ENCODE measurements at regions not wholly inside any gene's neighbourhood (a gene's known extent, or its start where the extent isn't known, plus 50 kb on each side); places are given as distances from the start of the nearest gene placed in this dataset.

- no peak for TF ChIP-seq CTCF (IDR thresholded peaks at IDR 0.05; ENCODE audit: unreplicated experiment)
- no peak for DNase-seq (ENCODE audit: low spot score, unreplicated experiment)
- Mint-ChIP-seq H3K27ac (no peak overlapping the region), H3K27me3 (peaks cover 6% of the 10 kb centered on the region), H3K9me3 (ENCODE audit: low read depth) (no peaks in the 10 kb centered on the region), H3K4me1 (ENCODE audit: low read depth) (no peaks in the 10 kb centered on the region), H3K4me3 (ENCODE audit: low read depth) (no peak overlapping the region), H3K36me3 (ENCODE audit: insufficient read depth) (no peaks in the 10 kb centered on the region)
Measured at GRCh38 chr3:111414531-111414930, 127.5 kb upstream of the CD96 start.

GRCh38 chr3:111415018-111415417 is 127.0 kb upstream of the CD96 start:
- H3K4me1 Mint-ChIP-seq (ENCODE audit: low read depth), result no peaks in the 10 kb centered on the region
- TF ChIP-seq CTCF (IDR thresholded peaks at IDR 0.05; ENCODE audit: unreplicated experiment), result no peak
- DNase-seq (ENCODE audit: low spot score, unreplicated experiment), result no peak
- H3K27ac Mint-ChIP-seq, result no peak overlapping the region
- H3K4me3 Mint-ChIP-seq (ENCODE audit: low read depth), result no peak overlapping the region
- peaks cover 6% of the 10 kb centered on the region for H3K27me3 Mint-ChIP-seq
- no peaks in the 10 kb centered on the region for H3K36me3 Mint-ChIP-seq (ENCODE audit: insufficient read depth)
- no peaks in the 10 kb centered on the region for H3K9me3 Mint-ChIP-seq (ENCODE audit: low read depth)

- no peaks in the 10 kb centered on the region for H3K4me1 Mint-ChIP-seq (ENCODE audit: low read depth)
- peaks cover 8% of the 10 kb centered on the region for H3K9me3 Mint-ChIP-seq (ENCODE audit: low read depth)
- H3K27me3 Mint-ChIP-seq, result peaks cover 6% of the 10 kb centered on the region
- no peak overlapping the region for H3K27ac Mint-ChIP-seq
- peaks cover 1% of the 10 kb centered on the region for H3K36me3 Mint-ChIP-seq (ENCODE audit: insufficient read depth)
- TF ChIP-seq CTCF (IDR thresholded peaks at IDR 0.05; ENCODE audit: unreplicated experiment), result no peak
- DNase-seq (ENCODE audit: low spot score, unreplicated experiment), result no peak
- no peak overlapping the region for H3K4me3 Mint-ChIP-seq (ENCODE audit: low read depth)
Measured at GRCh38 chr3:111418391-111418790, 123.6 kb upstream of the CD96 start.

- Mint-ChIP-seq H3K4me3 (ENCODE audit: low read depth) (no peak overlapping the region), H3K4me1 (ENCODE audit: low read depth) (peaks cover 14% of the 10 kb centered on the region), H3K27ac (no peak overlapping the region), H3K27me3 (peaks cover 7% of the 10 kb centered on the region), H3K9me3 (ENCODE audit: low read depth) (peaks cover 29% of the 10 kb centered on the region), H3K36me3 (ENCODE audit: insufficient read depth) (peaks cover 1% of the 10 kb centered on the region)
- DNase-seq (ENCODE audit: low spot score, unreplicated experiment), result no peak
- TF ChIP-seq CTCF (IDR thresholded peaks at IDR 0.05; ENCODE audit: unreplicated experiment), result no peak
Measured at GRCh38 chr3:111428301-111428700, 113.7 kb upstream of the CD96 start.

- H3K9me3 Mint-ChIP-seq (ENCODE audit: low read depth), result peaks cover 12% of the 10 kb centered on the region
- H3K4me3 Mint-ChIP-seq (ENCODE audit: low read depth), result no peak overlapping the region
- TF ChIP-seq CTCF (IDR thresholded peaks at IDR 0.05; ENCODE audit: unreplicated experiment), result no peak
- no peak overlapping the region for H3K27ac Mint-ChIP-seq
- peaks cover under 1% of the 10 kb centered on the region for H3K36me3 Mint-ChIP-seq (ENCODE audit: insufficient read depth)
- peaks cover 10% of the 10 kb centered on the region for H3K4me1 Mint-ChIP-seq (ENCODE audit: low read depth)
- no peaks in the 10 kb centered on the region for H3K27me3 Mint-ChIP-seq
- no peak for DNase-seq (ENCODE audit: low spot score, unreplicated experiment)
Measured at GRCh38 chr3:111434941-111435622, 106.9 kb upstream of the CD96 start.
